ENCODE measurements at regions not wholly inside any gene's neighbourhood (a gene's known extent, or its start where the extent isn't known, plus 50 kb on each side); places are given as distances from the start of the nearest gene placed in this dataset.

DNA sequence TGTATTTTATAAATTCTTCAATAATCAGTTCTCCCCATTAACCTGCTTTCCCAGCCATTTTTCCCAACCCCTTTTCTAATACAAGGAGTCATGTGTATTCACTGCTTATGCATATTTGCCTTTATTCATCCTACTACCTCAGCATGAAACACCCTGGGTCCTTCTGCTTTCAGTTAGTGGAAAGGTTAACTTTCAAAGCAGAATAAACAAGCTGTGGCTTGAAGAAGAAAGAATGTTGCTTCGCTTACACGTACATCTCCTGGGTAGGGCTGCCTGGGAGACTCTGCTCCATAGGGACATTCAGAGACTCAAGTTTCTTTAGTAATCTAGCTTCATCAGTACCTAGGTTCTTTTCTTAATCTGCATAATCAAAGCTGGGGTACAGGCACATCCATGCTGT, 567.8 kb upstream of the SLC10A2 start:
- no peak overlapping the region for H3K18ac ChIP-seq (ENCODE audit: low read depth, low read length)
- no peak overlapping the region for H2BK5ac ChIP-seq (ENCODE audit: low read depth, low read length, poor library complexity, severe bottlenecking)
- H4K20me1 ChIP-seq (ENCODE audit: insufficient read depth, low read length): no peaks in the 10 kb centered on the region
- no peak overlapping the region for H3K4me2 ChIP-seq (ENCODE audit: low read depth, low read length)
- no peaks in the 10 kb centered on the region for H3K27me3 ChIP-seq (ENCODE audit: control insufficient read depth, insufficient read depth, low read length)
- H2AFZ ChIP-seq (replicated peaks; ENCODE audit: low read length, poor library complexity): no peak overlapping the region
- DNase-seq: no peak
- H2AK9ac ChIP-seq (replicated peaks; ENCODE audit: low read depth, low read length, poor library complexity): no peak overlapping the region
- ChIA-PET CTCF (no interaction called here), POLR2A (ENCODE audit: unreplicated experiment) (no interaction called here)
- no peaks in the 10 kb centered on the region for H3K4me1 ChIP-seq (ENCODE audit: control insufficient read depth, insufficient read depth, low read length)
- no peaks in the 10 kb centered on the region for H3K79me1 ChIP-seq (ENCODE audit: low read depth in 1 of 2, low read length in 2 of 2)
- no peak overlapping the region for H3K14ac ChIP-seq (replicated peaks; ENCODE audit: low read depth, low read length)
- no peaks in the 10 kb centered on the region for H3K36me3 ChIP-seq (ENCODE audit: control insufficient read depth, insufficient read depth, low read length)
- H4K5ac ChIP-seq (ENCODE audit: low read depth, low read length): no peak overlapping the region
- in situ Hi-C loops (cut with MboI; ENCODE audit: low sequenced_read_pairs): no loop called here
- H2BK20ac ChIP-seq (ENCODE audit: low read depth, low read length): no peak overlapping the region
- no peak overlapping the region for H3K27ac ChIP-seq (ENCODE audit: insufficient read depth, low read length)
- H3K56ac ChIP-seq (ENCODE audit: extremely low read depth, insufficient read depth, low read length): no peak overlapping the region
- no peaks in the 10 kb centered on the region for H3K9me1 ChIP-seq (ENCODE audit: insufficient read depth, low read length)
- no peak overlapping the region for H4K91ac ChIP-seq (ENCODE audit: insufficient read depth, low read depth, low read length)
- no peak overlapping the region for H2BK120ac ChIP-seq (ENCODE audit: low read depth, low read length)
- TF ChIP-seq MXI1 (IDR thresholded peaks at IDR 0.05; ENCODE audit: borderline replicate concordance, low read depth, low read length) (no peak), SMC3 (IDR thresholded peaks at IDR 0.05; ENCODE audit: low read depth, low read length) (no peak), NFE2L2 (IDR thresholded peaks at IDR 0.05; ENCODE audit: low read depth, low read length) (no peak), MAZ (IDR thresholded peaks at IDR 0.05; ENCODE audit: borderline replicate concordance, low read depth, low read length) (no peak), RFX5 (IDR thresholded peaks at IDR 0.05; ENCODE audit: low read depth, low read length) (no peak), RCOR1 (IDR thresholded peaks at IDR 0.05; ENCODE audit: insufficient replicate concordance, low read length) (no peak), CHD1 (IDR thresholded peaks at IDR 0.05; ENCODE audit: low read depth, low read length) (no peak)
- no peak overlapping the region for H3K4me3 ChIP-seq (ENCODE audit: insufficient read depth, low read depth, low read length)
- H3K4ac ChIP-seq (ENCODE audit: low read depth, low read length): no peak overlapping the region
- H3K9me3 ChIP-seq (ENCODE audit: control insufficient read depth, insufficient read depth, low read length): 0 out of 2 replicates have a peak, but pooled peaks cover 2% of the 10 kb centered on the region
- H2AK5ac ChIP-seq (ENCODE audit: low read depth, low read length): no peak overlapping the region
- no peak overlapping the region for H4K8ac ChIP-seq (ENCODE audit: low read depth in 2 of 2, low read length in 2 of 2)
- WGBS, 2 experiments (ENCODE audit: extremely low coverage in 2 of 2, insufficient read length in 1 of 2): no CpG with 5 or more reads among the region's 2 CpGs
- H3K23ac ChIP-seq (ENCODE audit: low read depth, low read length): no peak overlapping the region
- H3K9ac ChIP-seq (ENCODE audit: low read depth, low read length): no peak overlapping the region
- no peak for ATAC-seq (ENCODE audit: low read depth)
- intact Hi-C loops (cut with micrococcal nuclease): no loop called here
- dilution Hi-C loops (cut with HindIII; ENCODE audit: low sequenced_read_pairs, unreplicated experiment): no loop called here
- no TSS peak for BruUV-seq (replicated peaks)
- H2BK15ac ChIP-seq (ENCODE audit: low read depth, low read length): no peak overlapping the region

Data from IMR-90 (cell line).